ENCODE measurements at regions not wholly inside any gene's neighbourhood (a gene's known extent, or its start where the extent isn't known, plus 50 kb on each side); places are given as distances from the start of the nearest gene placed in this dataset.

- Histone ChIP-seq H3K27me3 (ENCODE audit: insufficient read depth, low read length, poor library complexity, severe bottlenecking) (no peaks in the 10 kb centered on the region), H3K79me2 (ENCODE audit: insufficient read depth, low read length) (no peaks in the 10 kb centered on the region), H3F3A (ENCODE audit: low read depth) (no peaks in the 10 kb centered on the region), H4K20me1 (ENCODE audit: insufficient read depth, low read length, poor library complexity, severe bottlenecking) (no peaks in the 10 kb centered on the region), H3K4me2 (ENCODE audit: low read depth, low read length, poor library complexity, severe bottlenecking) (no peak overlapping the region), H3K4me1 (ENCODE audit: insufficient read depth, low read length, poor library complexity, severe bottlenecking) (no peaks in the 10 kb centered on the region), H3K9ac (ENCODE audit: low read depth, low read length, poor library complexity, severe bottlenecking) (no peak overlapping the region), H3K36me3 (ENCODE audit: insufficient read depth, low read length) (no peaks in the 10 kb centered on the region), H2AFZ (ENCODE audit: low read length) (no peak overlapping the region), H3K9me3 (ENCODE audit: insufficient read depth, low read depth, low read length) (no peaks in the 10 kb centered on the region), H3K9me2 (replicated peaks; ENCODE audit: low read depth, low read length) (no peaks in the 10 kb centered on the region), H3K4me3 (ENCODE audit: low read length, poor library complexity, severe bottlenecking) (no peak overlapping the region)
- TF ChIP-seq CTCF (conservative IDR thresholded peaks at IDR 0.05; ENCODE audit: low read length) (no peak), EZH2phosphoT487 (IDR thresholded peaks at IDR 0.05; ENCODE audit: borderline replicate concordance) (no peak)
Observed at GRCh38 chr3:135812057-135812456, 153.5 kb upstream of the PPP2R3A start.

DNA sequence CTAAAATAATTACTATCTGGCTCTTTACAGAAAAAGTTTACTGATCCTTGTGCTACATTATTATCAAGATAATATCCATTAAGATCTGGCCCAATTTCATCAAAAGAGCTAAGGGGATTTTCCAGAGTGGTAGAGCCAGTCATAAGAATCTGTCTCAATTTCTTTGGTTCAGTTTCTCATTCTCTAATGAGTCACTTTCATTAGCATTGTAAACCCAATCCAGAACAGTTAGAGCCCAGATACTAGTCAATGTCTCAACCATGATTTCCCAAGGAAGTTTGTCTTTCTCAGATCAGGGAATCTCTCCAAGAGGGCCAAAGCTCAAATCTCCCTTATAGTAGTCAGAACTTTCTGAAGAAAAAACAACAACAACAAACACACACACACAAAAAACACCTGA, 131.1 kb upstream of the PPP2R3A start:
- Histone ChIP-seq H2AFZ (ENCODE audit: low read length) (no peak overlapping the region), H3K4me2 (ENCODE audit: low read depth, low read length, poor library complexity, severe bottlenecking) (no peak overlapping the region), H4K20me1 (ENCODE audit: insufficient read depth, low read length, poor library complexity, severe bottlenecking) (no peaks in the 10 kb centered on the region), H3K4me3 (ENCODE audit: low read length, poor library complexity, severe bottlenecking) (no peak overlapping the region), H3F3A (ENCODE audit: low read depth) (no peaks in the 10 kb centered on the region), H3K79me2 (ENCODE audit: insufficient read depth, low read length) (no peaks in the 10 kb centered on the region), H3K9me2 (replicated peaks; ENCODE audit: low read depth, low read length) (no peaks in the 10 kb centered on the region), H3K4me1 (ENCODE audit: insufficient read depth, low read length, poor library complexity, severe bottlenecking) (no peaks in the 10 kb centered on the region), H3K36me3 (ENCODE audit: insufficient read depth, low read length) (no peaks in the 10 kb centered on the region), H3K9ac (ENCODE audit: low read depth, low read length, poor library complexity, severe bottlenecking) (no peak overlapping the region), H3K9me3 (ENCODE audit: insufficient read depth, low read depth, low read length) (no peaks in the 10 kb centered on the region), H3K27me3 (ENCODE audit: insufficient read depth, low read length, poor library complexity, severe bottlenecking) (no peaks in the 10 kb centered on the region)
- TF ChIP-seq CTCF (conservative IDR thresholded peaks at IDR 0.05; ENCODE audit: low read length) (no peak), EZH2phosphoT487 (IDR thresholded peaks at IDR 0.05; ENCODE audit: borderline replicate concordance) (no peak)

DNA sequence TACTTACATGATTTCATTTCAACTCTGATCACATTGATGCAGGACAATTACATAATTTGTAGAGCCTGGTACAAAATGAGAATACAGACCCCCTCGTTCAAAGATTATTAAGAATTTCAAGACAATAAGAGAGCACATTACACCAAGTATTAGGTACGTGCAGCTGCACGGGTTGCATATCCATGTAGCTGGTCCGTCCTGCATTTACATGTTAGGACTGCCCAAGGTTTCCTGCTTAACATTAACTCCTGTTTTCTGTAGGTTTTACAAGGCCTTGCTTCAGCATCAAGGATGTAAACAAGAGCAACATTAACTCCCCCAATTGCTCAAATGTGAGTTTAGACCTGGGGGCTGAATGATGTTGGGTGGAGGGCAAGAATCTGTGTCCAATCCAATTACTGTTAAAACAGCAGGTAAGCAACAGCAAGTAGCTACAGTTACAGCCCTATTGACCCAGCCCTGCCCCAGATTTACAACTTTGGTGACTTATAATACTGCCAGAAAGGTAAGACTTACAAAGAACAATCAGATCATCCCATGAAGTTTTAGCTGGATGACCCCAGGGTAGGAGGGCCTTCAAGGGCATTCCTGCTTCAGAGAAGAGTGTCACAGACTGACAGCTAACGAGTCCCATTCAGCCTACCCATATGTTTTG, 127.4 kb upstream of the PPP2R3A start:
- Histone ChIP-seq H3F3A (ENCODE audit: low read depth) (no peaks in the 10 kb centered on the region), H2AFZ (ENCODE audit: low read length) (no peak overlapping the region), H3K9me3 (ENCODE audit: insufficient read depth, low read depth, low read length) (no peaks in the 10 kb centered on the region), H3K27me3 (ENCODE audit: insufficient read depth, low read length, poor library complexity, severe bottlenecking) (no peaks in the 10 kb centered on the region), H3K4me3 (ENCODE audit: low read length, poor library complexity, severe bottlenecking) (no peak overlapping the region), H3K4me1 (ENCODE audit: insufficient read depth, low read length, poor library complexity, severe bottlenecking) (no peaks in the 10 kb centered on the region), H3K4me2 (ENCODE audit: low read depth, low read length, poor library complexity, severe bottlenecking) (no peak overlapping the region), H3K9ac (ENCODE audit: low read depth, low read length, poor library complexity, severe bottlenecking) (no peak overlapping the region), H3K79me2 (ENCODE audit: insufficient read depth, low read length) (no peaks in the 10 kb centered on the region), H4K20me1 (ENCODE audit: insufficient read depth, low read length, poor library complexity, severe bottlenecking) (no peaks in the 10 kb centered on the region), H3K9me2 (replicated peaks; ENCODE audit: low read depth, low read length) (no peaks in the 10 kb centered on the region), H3K36me3 (ENCODE audit: insufficient read depth, low read length) (no peaks in the 10 kb centered on the region)
- TF ChIP-seq CTCF (conservative IDR thresholded peaks at IDR 0.05; ENCODE audit: low read length) (no peak), EZH2phosphoT487 (IDR thresholded peaks at IDR 0.05; ENCODE audit: borderline replicate concordance) (no peak)

Measured in Loucy (cell line).